HG03159 (cell line): ENCODE measurements at regions not wholly inside any gene's neighbourhood (a gene's known extent, or its start where the extent isn't known, plus 50 kb on each side); places are given as distances from the start of the nearest gene placed in this dataset.
A peak's percentile ranks its signal among the peaks of the same experiment; 100 is the strongest.

ENCODE experiments used
- ATAC-seq: cut with Tn5 transposase; IDR thresholded peaks from one replicate; pipeline ENCODE4 v1.9.1; 2021; ENCODE audit warnings: mild to moderate bottlenecking, moderate library complexity; ENCODE audit not compliant: unreplicated experiment

- no peak for ATAC-seq
These were observed 365.8 kb upstream of the C1orf174 start for GRCh38 chr1:4265836-4266235.

- peak; percentile 98 for ATAC-seq
These were observed 367.5 kb upstream of the C1orf174 start for GRCh38 chr1:4267381-4268261.

- no peak for ATAC-seq
These were observed 368.3 kb upstream of the C1orf174 start for GRCh38 chr1:4268262-4268888.

GRCh38 chr1:4268889-4269284 is 368.8 kb upstream of the C1orf174 start:
- ATAC-seq, result no peak

- ATAC-seq, result no peak
These were observed 369.3 kb upstream of the C1orf174 start for GRCh38 chr1:4269330-4269729.

- no peak for ATAC-seq
These were observed 370.0 kb upstream of the C1orf174 start for GRCh38 chr1:4269952-4270570.

GRCh38 chr1:4270651-4271337 is 370.7 kb upstream of the C1orf174 start:
- ATAC-seq, result no peak

- no peak for ATAC-seq
These were observed 371.4 kb upstream of the C1orf174 start for GRCh38 chr1:4271338-4271998.

GRCh38 chr1:4272568-4272967 is 372.5 kb upstream of the C1orf174 start:
- ATAC-seq, result no peak

- no peak for ATAC-seq
These were observed 373.2 kb upstream of the C1orf174 start for GRCh38 chr1:4273243-4273642.

GRCh38 chr1:4273747-4274146 is 373.7 kb upstream of the C1orf174 start:
- ATAC-seq, result no peak

- no peak for ATAC-seq
These were observed 375.0 kb upstream of the C1orf174 start for GRCh38 chr1:4275083-4275482.

GRCh38 chr1:4276238-4276637 is 376.2 kb upstream of the C1orf174 start:
- ATAC-seq, result no peak

- no peak for ATAC-seq
These were observed 376.8 kb upstream of the AJAP1 start for GRCh38 chr1:4277598-4277997.

- no peak for ATAC-seq
These were observed 369.4 kb upstream of the AJAP1 start for GRCh38 chr1:4284976-4285375.

- no peak for ATAC-seq
These were observed 361.5 kb upstream of the AJAP1 start for GRCh38 chr1:4292861-4293260.

- ATAC-seq, result no peak
These were observed 355.9 kb upstream of the AJAP1 start for GRCh38 chr1:4298361-4299083.

- ATAC-seq, result no peak
These were observed 353.4 kb upstream of the AJAP1 start for GRCh38 chr1:4301007-4301406.

GRCh38 chr1:4303303-4303702 is 351.1 kb upstream of the AJAP1 start:
- ATAC-seq, result no peak
